GM12891 (cell line): ENCODE measurements at regions not wholly inside any gene's neighbourhood (a gene's known extent, or its start where the extent isn't known, plus 50 kb on each side); places are given as distances from the start of the nearest gene placed in this dataset.

Experiments
- POLR2A ChIP-seq: IDR thresholded peaks from 2 replicates; pipeline ENCODE4 v1.6.1; 2011; ENCODE audit warnings: low read depth, low read length, control low read depth
- POLR2AphosphoS5 ChIP-seq: IDR thresholded peaks from 2 replicates; pipeline ENCODE4 v1.6.1; 2011; ENCODE audit warnings: low read depth, low read length, control low read depth

DNA sequence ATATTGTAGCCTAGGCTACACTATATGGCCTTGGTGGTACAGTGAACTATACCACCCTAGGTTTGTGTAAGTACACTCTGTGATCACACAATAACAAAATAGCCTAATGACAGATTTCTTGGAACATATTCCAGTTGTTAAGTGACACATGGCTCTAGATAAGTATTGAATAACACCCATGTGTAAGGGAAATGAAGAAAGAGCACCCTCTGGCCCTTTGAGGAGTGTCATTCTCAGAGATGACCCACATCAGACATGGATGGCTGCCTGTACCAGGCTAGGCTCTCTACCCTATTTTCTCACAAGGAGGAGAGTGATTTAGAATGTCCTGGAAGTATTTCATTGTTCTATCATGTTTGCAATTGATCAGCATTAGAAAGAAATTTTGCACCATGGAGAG is 61.7 kb downstream of the HAND2 start:
- TF ChIP-seq POLR2AphosphoS5 (no peak), POLR2A (no peak)
